Stimulated activated CD8-positive, alpha-beta memory T cell treated with anti-CD3 and anti-CD28 coated beads, Interleukin-2, amount 100 ng/mL, for 1 hour (primary cell): ENCODE measurements at regions not wholly inside any gene's neighbourhood (a gene's known extent, or its start where the extent isn't known, plus 50 kb on each side); places are given as distances from the start of the nearest gene placed in this dataset.
"Not testable (repeated sequence)": the region's sequence is repeated elsewhere in the genome, so short reads cannot be mapped to it uniquely, and the experiment has no call there.

Experiments
- DNase-seq, 2 donors: peaks; one replicate each; pipeline ENCODE4 v3.0.0-alpha.2; 2020; ENCODE audit warnings: low read depth in 2 of 2

GRCh38 chr3:152151877-152152765 lies 116.6 kb upstream of the MBNL1 start:
- DNase-seq = not testable (repeated sequence)

GRCh38 chr3:152153115-152153514 lies 115.6 kb upstream of the MBNL1 start:
- DNase-seq = not testable (repeated sequence)

GRCh38 chr3:152155246-152156020 lies 113.3 kb upstream of the MBNL1 start:
- no peak for DNase-seq

GRCh38 chr3:152156880-152157279 lies 111.8 kb upstream of the MBNL1 start:
- no peak for DNase-seq

- no peak for DNase-seq
These were observed 111.4 kb upstream of the MBNL1 start for GRCh38 chr3:152157337-152157736.

- DNase-seq = no peak
These were observed 109.4 kb upstream of the MBNL1 start for GRCh38 chr3:152159328-152159727.

GRCh38 chr3:152160350-152161011 lies 108.2 kb upstream of the MBNL1 start:
- DNase-seq = no peak

- DNase-seq = no peak
These were observed 96.3 kb upstream of the MBNL1 start for GRCh38 chr3:152172460-152172859.

GRCh38 chr3:152173627-152174026 lies 95.1 kb upstream of the MBNL1 start:
- no peak for DNase-seq

- DNase-seq = no peak
These were observed 93.7 kb upstream of the MBNL1 start for GRCh38 chr3:152174876-152175527.

- no peak for DNase-seq
These were observed 93.2 kb upstream of the MBNL1 start for GRCh38 chr3:152175528-152175889.

- DNase-seq = no peak
These were observed 92.5 kb upstream of the MBNL1 start for GRCh38 chr3:152176241-152176640.

GRCh38 chr3:152176998-152177397 lies 91.7 kb upstream of the MBNL1 start:
- no peak for DNase-seq

GRCh38 chr3:152177757-152178156 lies 91.0 kb upstream of the MBNL1 start:
- DNase-seq = no peak

GRCh38 chr3:152183473-152183872 lies 85.3 kb upstream of the MBNL1 start:
- DNase-seq = peak; percentile 14 to 27

GRCh38 chr3:152184971-152185686 lies 83.6 kb upstream of the MBNL1 start:
- DNase-seq = no peak

- DNase-seq = no peak
These were observed 82.7 kb upstream of the MBNL1 start for GRCh38 chr3:152185891-152186630.

GRCh38 chr3:152190636-152191183 lies 78.0 kb upstream of the MBNL1 start:
- no peak for DNase-seq

GRCh38 chr3:152192050-152192449 lies 76.7 kb upstream of the MBNL1 start:
- DNase-seq = no peak
